Hepatocyte (in vitro differentiated cells): ENCODE measurements at regions not wholly inside any gene's neighbourhood (a gene's known extent, or its start where the extent isn't known, plus 50 kb on each side); places are given as distances from the start of the nearest gene placed in this dataset.

Experiments
- DNase-seq: peaks from one replicate; pipeline ENCODE4 v3.0.0-alpha.2; 2016; ENCODE audit warnings: low spot score
- H2AFZ ChIP-seq: fragments of 200-600 bp; sonication (generic); 2 replicates; pipeline ENCODE4 v1.6.0; 2016; ENCODE audit warnings: antibody characterized with exemption, mild to moderate bottlenecking
- H3K27ac ChIP-seq: fragments of 200-600 bp; sonication (generic); 2 replicates; pipeline ENCODE4 v1.5.1; 2016; ENCODE audit warnings: mild to moderate bottlenecking
- H3K27me3 ChIP-seq: fragments of 200-600 bp; sonication (generic); 2 replicates; pipeline ENCODE4 v1.6.1; 2016
- H3K36me3 ChIP-seq: fragments of 200-600 bp; sonication (generic); replicated peaks from 2 replicates; pipeline ENCODE4 v1.5.1; 2016; ENCODE audit warnings: low read depth; ENCODE audit not compliant: insufficient read depth
- H3K4me1 ChIP-seq: fragments of 200-600 bp; sonication (generic); 2 replicates; pipeline ENCODE4 v1.5.1; 2016; ENCODE audit warnings: mild to moderate bottlenecking, moderate library complexity; ENCODE audit not compliant: insufficient read depth
- H3K4me2 ChIP-seq: fragments of 200-600 bp; sonication (generic); 2 replicates; pipeline ENCODE4 v1.6.0; 2016
- H3K4me3 ChIP-seq: fragments of 200-600 bp; sonication (generic); 2 replicates; pipeline ENCODE4 v1.5.1; 2016; ENCODE audit warnings: mild to moderate bottlenecking
- H3K79me2 ChIP-seq: fragments of 200-600 bp; sonication (generic); 2 replicates; pipeline ENCODE4 v1.6.0; 2017; ENCODE audit warnings: mild to moderate bottlenecking
- H3K9me2 ChIP-seq: fragments of 200-600 bp; sonication (generic); replicated peaks from 2 replicates; pipeline ENCODE4 v1.6.0; 2017; ENCODE audit warnings: mild to moderate bottlenecking; ENCODE audit not compliant: insufficient read depth
- H3K9me3 ChIP-seq: fragments of 200-600 bp; sonication (generic); 2 replicates; pipeline ENCODE4 v1.5.1; 2016; ENCODE audit warnings: low read depth, mild to moderate bottlenecking
- H4K20me1 ChIP-seq: fragments of 200-600 bp; sonication (generic); 2 replicates; pipeline ENCODE4 v1.6.0; 2016; ENCODE audit warnings: mild to moderate bottlenecking; ENCODE audit not compliant: insufficient read depth, poor library complexity, severe bottlenecking
- EZH2 ChIP-seq: fragments of 200-600 bp; sonication (generic); IDR thresholded peaks from 2 replicates; pipeline ENCODE4 v1.6.1; 2016; ENCODE audit warnings: antibody characterized with exemption, mild to moderate bottlenecking, borderline replicate concordance
- EZH2phosphoT487 ChIP-seq: fragments of 200-600 bp; sonication (generic); IDR thresholded peaks from one replicate; pipeline ENCODE4 v1.6.1; 2018; ENCODE audit warnings: antibody characterized with exemption, mild to moderate bottlenecking, low read depth, moderate library complexity; ENCODE audit not compliant: unreplicated experiment, severe bottlenecking
- WGBS: methylation state at CpG from one replicate; pipeline ENCODE4 v1.1.6; 2016; ENCODE audit warnings: low lambda C conversion rate; ENCODE audit errors: missing lambda C conversion rate; 5-methylcytosine and 5-hydroxymethylcytosine counted together
- TF ChIP-seq, protein P1 (sequence below): fragments of 200-600 bp; sonication (generic); IDR thresholded peaks from 2 replicates; pipeline ENCODE4 v1.5.1; 2016; ENCODE audit warnings: antibody characterized with exemption, mild to moderate bottlenecking; ENCODE audit not compliant: poor library complexity

DNA sequence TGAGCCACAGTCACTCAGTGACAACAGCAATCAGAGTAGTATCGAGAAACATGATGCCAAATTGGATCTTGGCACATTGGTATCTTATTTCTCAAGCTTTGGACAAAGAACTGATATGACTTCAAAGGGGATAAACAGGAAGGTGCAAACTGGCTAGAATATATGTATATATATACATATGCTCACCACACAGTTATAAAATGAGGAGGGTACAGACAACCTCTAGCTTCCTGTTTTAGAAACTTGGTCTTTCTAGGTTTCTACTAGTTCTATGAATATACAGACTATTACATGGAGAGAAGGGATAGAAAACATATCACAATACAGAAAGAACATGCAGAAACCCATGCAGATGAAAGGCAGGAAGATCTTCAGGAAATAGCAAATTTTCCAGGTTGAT is 292.1 kb upstream of the SNX7 start:
- Histone ChIP-seq H3K27ac (no peak overlapping the region), H3K9me2 (no peaks in the 10 kb centered on the region), H2AFZ (no peak overlapping the region), H3K27me3 (no peaks in the 10 kb centered on the region), H3K79me2 (no peaks in the 10 kb centered on the region), H3K9me3 (no peaks in the 10 kb centered on the region), H3K36me3 (no peaks in the 10 kb centered on the region), H4K20me1 (no peaks in the 10 kb centered on the region), H3K4me1 (no peaks in the 10 kb centered on the region), H3K4me2 (no peak overlapping the region), H3K4me3 (no peak overlapping the region)
- 77% methylated on average over 1 of the region's 1 CpG for WGBS
- no peak for DNase-seq
- TF ChIP-seq EZH2phosphoT487 (no peak), EZH2 (no peak)
- TF ChIP-seq, protein P1, sequence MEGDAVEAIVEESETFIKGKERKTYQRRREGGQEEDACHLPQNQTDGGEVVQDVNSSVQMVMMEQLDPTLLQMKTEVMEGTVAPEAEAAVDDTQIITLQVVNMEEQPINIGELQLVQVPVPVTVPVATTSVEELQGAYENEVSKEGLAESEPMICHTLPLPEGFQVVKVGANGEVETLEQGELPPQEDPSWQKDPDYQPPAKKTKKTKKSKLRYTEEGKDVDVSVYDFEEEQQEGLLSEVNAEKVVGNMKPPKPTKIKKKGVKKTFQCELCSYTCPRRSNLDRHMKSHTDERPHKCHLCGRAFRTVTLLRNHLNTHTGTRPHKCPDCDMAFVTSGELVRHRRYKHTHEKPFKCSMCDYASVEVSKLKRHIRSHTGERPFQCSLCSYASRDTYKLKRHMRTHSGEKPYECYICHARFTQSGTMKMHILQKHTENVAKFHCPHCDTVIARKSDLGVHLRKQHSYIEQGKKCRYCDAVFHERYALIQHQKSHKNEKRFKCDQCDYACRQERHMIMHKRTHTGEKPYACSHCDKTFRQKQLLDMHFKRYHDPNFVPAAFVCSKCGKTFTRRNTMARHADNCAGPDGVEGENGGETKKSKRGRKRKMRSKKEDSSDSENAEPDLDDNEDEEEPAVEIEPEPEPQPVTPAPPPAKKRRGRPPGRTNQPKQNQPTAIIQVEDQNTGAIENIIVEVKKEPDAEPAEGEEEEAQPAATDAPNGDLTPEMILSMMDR = no peak

DNA sequence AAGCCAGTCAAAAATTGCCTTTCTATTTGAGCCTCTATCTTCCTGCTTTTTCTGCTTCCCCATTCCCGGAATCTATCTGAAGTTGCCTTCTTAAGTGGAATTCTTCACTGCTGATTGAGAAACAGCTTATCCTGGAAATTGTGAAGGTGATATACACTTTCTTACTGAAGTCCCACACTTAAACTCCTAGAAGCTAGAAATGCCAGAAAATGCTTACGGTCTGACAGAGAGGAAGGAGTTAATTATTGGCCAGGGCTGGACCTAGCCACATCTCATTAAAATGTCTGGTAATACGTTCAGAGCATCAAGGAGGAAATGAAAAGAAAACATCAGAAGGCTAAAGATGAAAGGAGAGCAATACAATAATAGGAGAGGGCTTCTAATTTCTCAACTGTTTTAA is 292.5 kb upstream of the SNX7 start:
- Histone ChIP-seq H3K4me2 (no peak overlapping the region), H3K79me2 (no peaks in the 10 kb centered on the region), H3K27me3 (no peaks in the 10 kb centered on the region), H3K27ac (no peak overlapping the region), H2AFZ (no peak overlapping the region), H3K9me3 (no peaks in the 10 kb centered on the region), H3K36me3 (no peaks in the 10 kb centered on the region), H4K20me1 (no peaks in the 10 kb centered on the region), H3K9me2 (no peaks in the 10 kb centered on the region), H3K4me3 (no peak overlapping the region), H3K4me1 (no peaks in the 10 kb centered on the region)
- no peak for DNase-seq
- WGBS = 50% methylated on average over 3 of the region's 3 CpGs
- TF ChIP-seq EZH2 (no peak), EZH2phosphoT487 (no peak)
- TF ChIP-seq, protein P1 = no peak

DNA sequence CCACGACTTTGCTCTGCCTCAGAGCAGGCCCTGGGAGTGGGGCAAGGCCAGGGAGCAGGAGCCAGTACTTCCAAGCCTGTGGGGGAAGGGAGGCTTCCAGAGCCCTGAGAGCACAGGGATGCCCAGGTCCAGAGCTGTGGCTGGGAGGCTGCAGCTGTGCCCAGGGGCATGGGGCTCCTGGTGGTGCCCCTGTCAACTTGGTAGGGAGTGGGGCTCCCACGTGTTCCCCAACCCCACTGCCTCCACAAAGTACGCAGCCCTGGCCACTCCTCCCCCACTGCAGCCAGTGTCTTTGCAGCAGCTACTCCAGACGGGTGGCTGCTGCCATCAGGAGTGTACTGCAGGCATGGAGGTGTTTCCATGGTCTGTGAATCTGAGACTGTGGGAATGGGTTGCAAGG is 294.1 kb upstream of the SNX7 start:
- no peaks in the 10 kb centered on the region for H3K4me1 ChIP-seq
- H3K4me2 ChIP-seq = no peak overlapping the region
- no peaks in the 10 kb centered on the region for H3K79me2 ChIP-seq
- H3K36me3 ChIP-seq = no peaks in the 10 kb centered on the region
- no peaks in the 10 kb centered on the region for H3K9me3 ChIP-seq
- H3K27ac ChIP-seq = no peak overlapping the region
- no peaks in the 10 kb centered on the region for H3K27me3 ChIP-seq
- no peaks in the 10 kb centered on the region for H4K20me1 ChIP-seq
- H2AFZ ChIP-seq = no peak overlapping the region
- DNase-seq = no peak
- no peak for TF ChIP-seq EZH2phosphoT487
- TF ChIP-seq EZH2 = no peak
- TF ChIP-seq, protein P1 = no peak
- no peaks in the 10 kb centered on the region for H3K9me2 ChIP-seq
- 71% methylated on average over 4 of the region's 4 CpGs for WGBS
- no peak overlapping the region for H3K4me3 ChIP-seq

DNA sequence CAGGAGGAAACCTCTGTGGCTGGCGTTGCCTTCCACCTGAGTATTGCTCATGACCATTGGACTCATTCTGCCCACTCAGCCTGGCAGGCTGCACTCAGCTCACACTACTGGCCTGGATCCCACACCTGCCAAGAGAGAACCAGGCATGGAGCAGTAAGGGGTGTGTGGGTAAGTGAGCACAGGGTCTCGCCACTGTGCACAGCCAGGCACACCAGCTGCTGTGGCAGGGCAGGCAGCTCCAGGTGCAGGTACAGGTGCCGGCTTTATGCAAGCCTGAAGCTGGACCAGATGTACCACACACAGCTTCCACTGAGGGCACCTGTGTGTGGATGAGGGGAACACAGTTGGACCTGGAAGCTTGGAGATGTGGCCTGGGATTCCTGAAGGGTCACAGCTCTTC is 295.2 kb upstream of the SNX7 start:
- WGBS = 94% methylated on average over 3 of the region's 3 CpGs

More for the DNA sequence above, 295.2 kb upstream of the SNX7 start:
- TF ChIP-seq EZH2phosphoT487 = no peak
- no peak for TF ChIP-seq EZH2
- TF ChIP-seq, protein P1 = no peak
- no peak overlapping the region for H2AFZ ChIP-seq
- H3K4me1 ChIP-seq = no peaks in the 10 kb centered on the region
- H3K4me3 ChIP-seq = no peak overlapping the region
- H3K9me3 ChIP-seq = no peaks in the 10 kb centered on the region
- H3K79me2 ChIP-seq = no peaks in the 10 kb centered on the region
- DNase-seq = no peak
- H3K36me3 ChIP-seq = no peaks in the 10 kb centered on the region
- H3K4me2 ChIP-seq = no peak overlapping the region
- H4K20me1 ChIP-seq = no peaks in the 10 kb centered on the region
- H3K9me2 ChIP-seq = no peaks in the 10 kb centered on the region
- no peaks in the 10 kb centered on the region for H3K27me3 ChIP-seq
- no peak overlapping the region for H3K27ac ChIP-seq
